ENCODE measurements at regions not wholly inside any gene's neighbourhood (a gene's known extent, or its start where the extent isn't known, plus 50 kb on each side); places are given as distances from the start of the nearest gene placed in this dataset.

DNA sequence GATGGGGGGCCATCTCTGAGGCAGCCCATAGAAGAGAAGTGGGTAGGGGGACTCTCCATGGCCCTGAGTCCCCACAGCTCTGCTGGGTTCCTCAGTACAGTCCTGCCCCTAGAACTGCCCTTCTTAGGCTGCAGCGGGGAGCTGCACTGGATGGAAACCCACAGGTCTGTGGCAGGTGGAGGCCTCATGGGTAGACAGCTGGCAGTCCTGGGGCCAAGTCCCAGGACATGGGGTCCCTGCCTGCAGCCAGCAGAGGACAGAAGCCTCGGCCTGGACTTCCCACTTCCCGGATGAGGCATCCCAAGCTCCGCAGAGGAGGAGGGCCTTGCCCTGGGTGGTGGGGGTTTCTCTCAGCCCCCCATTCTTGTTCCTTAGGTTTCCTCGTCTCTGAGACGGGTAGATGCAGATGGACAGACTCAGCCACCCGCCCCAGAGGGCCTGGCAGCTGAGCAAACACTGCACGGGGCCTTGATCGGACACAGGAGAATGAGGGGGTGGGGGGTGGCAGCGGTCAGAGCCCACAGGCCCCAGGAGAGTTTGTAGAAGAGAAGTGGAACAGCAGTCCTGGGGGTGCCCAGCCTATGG, 153.8 kb downstream of the C9orf50 start:
- Histone ChIP-seq H3K27ac (ENCODE audit: low read depth, low read length, poor library complexity, severe bottlenecking) (no peak overlapping the region), H3K9me3 (ENCODE audit: low read depth, low read length, poor library complexity, severe bottlenecking) (no peaks in the 10 kb centered on the region), H3K4me3 (ENCODE audit: low read depth, low read length, poor library complexity, severe bottlenecking) (no peak overlapping the region), H3K4me1 (ENCODE audit: insufficient read depth, low read length, poor library complexity, severe bottlenecking) (peaks cover 7% of the 10 kb centered on the region), H3K36me3 (ENCODE audit: insufficient read depth, low read length, poor library complexity, severe bottlenecking) (no peaks in the 10 kb centered on the region), H3K27me3 (replicated peaks; ENCODE audit: insufficient read depth, low read depth, low read length, poor library complexity) (no peaks in the 10 kb centered on the region)
- ChIA-PET CTCF (no interaction called here), POLR2A (ENCODE audit: low non-redundant PET) (no interaction called here)
- no peak for DNase-seq (ENCODE audit: low spot score)
- TF ChIP-seq EZH2 (IDR thresholded peaks at IDR 0.05; ENCODE audit: borderline replicate concordance, low read depth, low read length, poor library complexity, severe bottlenecking) (no peak), CTCF (conservative IDR thresholded peaks at IDR 0.05; ENCODE audit: low read depth, low read length) (no peak)
- no TSS peak for BruUV-seq (replicated peaks)
- intact Hi-C loops (cut with micrococcal nuclease; ENCODE audit: unreplicated experiment) = no loop called here

- Histone ChIP-seq H3K36me3 (ENCODE audit: insufficient read depth, low read length, poor library complexity, severe bottlenecking) (no peaks in the 10 kb centered on the region), H3K4me1 (ENCODE audit: insufficient read depth, low read length, poor library complexity, severe bottlenecking) (peaks cover 11% of the 10 kb centered on the region), H3K9me3 (ENCODE audit: low read depth, low read length, poor library complexity, severe bottlenecking) (no peaks in the 10 kb centered on the region), H3K27ac (ENCODE audit: low read depth, low read length, poor library complexity, severe bottlenecking) (no peak overlapping the region), H3K4me3 (ENCODE audit: low read depth, low read length, poor library complexity, severe bottlenecking) (no peak overlapping the region), H3K27me3 (replicated peaks; ENCODE audit: insufficient read depth, low read depth, low read length, poor library complexity) (no peaks in the 10 kb centered on the region)
- ChIA-PET POLR2A (ENCODE audit: low non-redundant PET) (no interaction called here), CTCF (no interaction called here)
- BruUV-seq (replicated peaks) = no TSS peak
- TF ChIP-seq CTCF (conservative IDR thresholded peaks at IDR 0.05; ENCODE audit: low read depth, low read length) (no peak), EZH2 (IDR thresholded peaks at IDR 0.05; ENCODE audit: borderline replicate concordance, low read depth, low read length, poor library complexity, severe bottlenecking) (no peak)
- no peak for DNase-seq (ENCODE audit: low spot score)
- intact Hi-C loops (cut with micrococcal nuclease; ENCODE audit: unreplicated experiment) = no loop called here
These were observed 154.9 kb downstream of the C9orf50 start for GRCh38 chr9:129465834-129466535.

- no peak for DNase-seq (ENCODE audit: low spot score)
- intact Hi-C loops (cut with micrococcal nuclease; ENCODE audit: unreplicated experiment) = no loop called here
- H3K4me3 ChIP-seq (ENCODE audit: low read depth, low read length, poor library complexity, severe bottlenecking) = no peak overlapping the region
- BruUV-seq (replicated peaks) = no TSS peak
- H3K36me3 ChIP-seq (ENCODE audit: insufficient read depth, low read length, poor library complexity, severe bottlenecking) = no peaks in the 10 kb centered on the region
- TF ChIP-seq EZH2 (IDR thresholded peaks at IDR 0.05; ENCODE audit: borderline replicate concordance, low read depth, low read length, poor library complexity, severe bottlenecking) (no peak), CTCF (conservative IDR thresholded peaks at IDR 0.05; ENCODE audit: low read depth, low read length) (no peak)
- no peaks in the 10 kb centered on the region for H3K27me3 ChIP-seq (replicated peaks; ENCODE audit: insufficient read depth, low read depth, low read length, poor library complexity)
- ChIA-PET CTCF (no interaction called here), POLR2A (ENCODE audit: low non-redundant PET) (interaction anchor here (0.7 kb wide), 1 partner anchor 87 kb away, joined by 7 read pairs; no protein-coding TSS in a partner anchor)
- H3K9me3 ChIP-seq (ENCODE audit: low read depth, low read length, poor library complexity, severe bottlenecking) = no peaks in the 10 kb centered on the region
- H3K27ac ChIP-seq (ENCODE audit: low read depth, low read length, poor library complexity, severe bottlenecking) = no peak overlapping the region
- peaks cover 19% of the 10 kb centered on the region for H3K4me1 ChIP-seq (ENCODE audit: insufficient read depth, low read length, poor library complexity, severe bottlenecking)
These were observed 155.7 kb downstream of the C9orf50 start for GRCh38 chr9:129464972-129465833.
